ENCODE measurements at regions not wholly inside any gene's neighbourhood (a gene's known extent, or its start where the extent isn't known, plus 50 kb on each side); places are given as distances from the start of the nearest gene placed in this dataset.

DNA sequence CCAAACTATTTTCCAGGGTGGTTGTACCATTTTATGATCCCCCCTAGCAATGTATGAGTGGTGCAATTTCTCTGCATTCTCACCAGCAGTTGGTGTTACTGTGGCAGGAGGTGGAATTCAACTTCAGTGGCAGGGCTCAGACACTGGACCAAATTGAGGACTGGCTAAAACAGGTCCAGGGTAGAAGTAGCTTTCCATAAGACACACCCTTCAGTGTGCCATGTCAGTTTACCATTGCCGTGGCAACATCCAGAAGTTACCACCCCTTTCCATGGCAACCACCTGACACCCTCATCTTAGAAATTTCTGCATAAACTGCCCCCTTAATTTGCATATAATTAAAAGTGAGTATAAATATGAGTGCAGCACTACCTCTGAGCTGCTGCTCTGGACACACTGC is 180.7 kb upstream of the GGTLC1 start:
- TF ChIP-seq CTCF (IDR thresholded peaks at IDR 0.05; ENCODE audit: poor library complexity) (no peak), EZH2 (IDR thresholded peaks at IDR 0.05; ENCODE audit: borderline replicate concordance) (no peak), EZH2phosphoT487 (IDR thresholded peaks at IDR 0.05; ENCODE audit: low read depth, severe bottlenecking, unreplicated experiment) (no peak)

Data from hepatocyte (in vitro differentiated cells).